HEK293T (cell line): ENCODE measurements at regions not wholly inside any gene's neighbourhood (a gene's known extent, or its start where the extent isn't known, plus 50 kb on each side); places are given as distances from the start of the nearest gene placed in this dataset.
"Not testable (repeated sequence)": the region's sequence is repeated elsewhere in the genome, so short reads cannot be mapped to it uniquely, and the experiment has no call there.

Source experiments
- CTCF ChIA-PET: fragments of 350-600 bp; formaldehyde crosslinking; extraction: SDS; loops from one replicate; lab custom pipeline; 2021; ENCODE audit warnings: antibody characterized with exemption, inconsistent platforms; lab: Yijun Ruan, JAX
- POLR2A ChIA-PET: fragments of 350-600 bp; formaldehyde crosslinking; extraction: SDS; loops from one replicate; lab custom pipeline; 2020; ENCODE audit warnings: antibody characterized with exemption, inconsistent platforms; lab: Yijun Ruan, JAX
- DNase-seq: peaks from one replicate; pipeline ENCODE4 v3.0.0; 2012; ENCODE audit warnings: mixed read lengths; ENCODE audit errors: extremely low spot score
- ARNT ChIP-seq: fragments of 450-650 bp; IDR thresholded peaks from 2 replicates; pipeline ENCODE4 v1.6.1; 2017; ENCODE audit warnings: mild to moderate bottlenecking
- BHLHE40 ChIP-seq: fragments of 450-650 bp; IDR thresholded peaks from 2 replicates; pipeline ENCODE4 v1.6.1; 2016; ENCODE audit warnings: mild to moderate bottlenecking, moderate library complexity, borderline replicate concordance
- CTBP1 ChIP-seq: fragments of 450-650 bp; IDR thresholded peaks from 2 replicates; pipeline ENCODE4 v1.6.1; 2016; ENCODE audit warnings: borderline replicate concordance
- ELF4 ChIP-seq: fragments of 450-650 bp; IDR thresholded peaks from 2 replicates; pipeline ENCODE4 v1.6.1; 2017; ENCODE audit warnings: antibody characterized with exemption
- FOXA1 ChIP-seq: fragments of 450-650 bp; IDR thresholded peaks from 2 replicates; pipeline ENCODE4 v1.6.1; 2016; ENCODE audit warnings: mild to moderate bottlenecking
- FOXK2 ChIP-seq: fragments of 450-650 bp; IDR thresholded peaks from 2 replicates; pipeline ENCODE4 v1.6.1; 2016; ENCODE audit warnings: mild to moderate bottlenecking
- FOXM1 ChIP-seq: fragments of 450-650 bp; IDR thresholded peaks from 2 replicates; pipeline ENCODE4 v1.6.1; 2017; ENCODE audit warnings: mild to moderate bottlenecking, borderline replicate concordance
- HDGF ChIP-seq: fragments of 450-650 bp; IDR thresholded peaks from 2 replicates; pipeline ENCODE4 v1.6.1; 2017; ENCODE audit warnings: antibody characterized with exemption, borderline replicate concordance
- L3MBTL2 ChIP-seq: fragments of 450-650 bp; conservative IDR thresholded peaks from 2 replicates; pipeline ENCODE4 v1.6.1; 2016; ENCODE audit warnings: mild to moderate bottlenecking
- LEF1 ChIP-seq: fragments of 450-650 bp; IDR thresholded peaks from 2 replicates; pipeline ENCODE4 v1.6.1; 2017; ENCODE audit warnings: mild to moderate bottlenecking, borderline replicate concordance
- NFRKB ChIP-seq: fragments of 450-650 bp; IDR thresholded peaks from 2 replicates; pipeline ENCODE4 v1.6.1; 2016; ENCODE audit warnings: mild to moderate bottlenecking, moderate library complexity
- PKNOX1 ChIP-seq: fragments of 450-650 bp; IDR thresholded peaks from 2 replicates; pipeline ENCODE4 v1.6.1; 2016
- SP1 ChIP-seq: fragments of 450-650 bp; IDR thresholded peaks from 2 replicates; pipeline ENCODE4 v1.6.1; 2017
- SUZ12 ChIP-seq: fragments of 450-650 bp; IDR thresholded peaks from 2 replicates; pipeline ENCODE4 v1.6.1; 2016; ENCODE audit warnings: mild to moderate bottlenecking
- TARDBP ChIP-seq: fragments of 450-650 bp; IDR thresholded peaks from 2 replicates; pipeline ENCODE4 v1.6.1; 2016
- ZNF384 ChIP-seq: fragments of 450-650 bp; IDR thresholded peaks from 2 replicates; pipeline ENCODE4 v1.6.1; 2016

- ChIA-PET CTCF (no interaction called here), POLR2A (no interaction called here)
- no peak for TF ChIP-seq TARDBP
- no peak for TF ChIP-seq L3MBTL2
- no peak for TF ChIP-seq ELF4
- no peak for TF ChIP-seq NFRKB
- no peak for TF ChIP-seq FOXM1
- TF ChIP-seq SUZ12: no peak
- no peak for TF ChIP-seq ZNF384
- no peak for TF ChIP-seq PKNOX1
- no peak for TF ChIP-seq CTBP1
- no peak for TF ChIP-seq ARNT
- TF ChIP-seq FOXK2: no peak
- TF ChIP-seq HDGF: no peak
- no peak for TF ChIP-seq LEF1
- TF ChIP-seq SP1: no peak
- TF ChIP-seq FOXA1: no peak
- no peak for TF ChIP-seq BHLHE40
- no peak for DNase-seq
These were observed 76.3 kb downstream of the DKK1 start for GRCh38 chr10:52390388-52390787.

GRCh38 chr10:52391927-52392602 is 78.0 kb downstream of the DKK1 start:
- ChIA-PET CTCF (interaction anchor here (1.0 kb wide), 1 partner anchor 8 kb away, joined by 3 read pairs; no protein-coding TSS in a partner anchor), POLR2A (no interaction called here)
- DNase-seq: no peak
- TF ChIP-seq SUZ12: no peak
- no peak for TF ChIP-seq FOXK2

- POLR2A ChIA-PET: no interaction called here
- no peak for DNase-seq
- no peak for TF ChIP-seq FOXM1
- no peak for TF ChIP-seq FOXA1
- TF ChIP-seq SUZ12: no peak
- no peak for TF ChIP-seq SP1
- no peak for TF ChIP-seq L3MBTL2
- TF ChIP-seq LEF1: no peak
- no peak for TF ChIP-seq ZNF384
- no peak for TF ChIP-seq NFRKB
- TF ChIP-seq CTBP1: no peak
- no peak for TF ChIP-seq BHLHE40
- no peak for TF ChIP-seq TARDBP
- no peak for TF ChIP-seq PKNOX1
- no peak for TF ChIP-seq ARNT
- no peak for TF ChIP-seq HDGF
- no peak for TF ChIP-seq FOXK2
- TF ChIP-seq ELF4: no peak
- CTCF ChIA-PET: no interaction called here
These were observed 80.2 kb downstream of the DKK1 start for GRCh38 chr10:52394246-52394645.

- POLR2A ChIA-PET: no interaction called here
- TF ChIP-seq ARNT (no peak), FOXA1 (no peak), ZNF384 (no peak), ELF4 (no peak)
- no peak for DNase-seq
- CTCF ChIA-PET: interaction anchor here (0.9 kb wide), 1 partner anchor 15 kb away, joined by 3 read pairs; no protein-coding TSS in a partner anchor
These were observed 86.5 kb downstream of the DKK1 start for GRCh38 chr10:52400562-52400961.

- CTCF ChIA-PET: interaction anchor here (1.2 kb wide), 1 partner anchor 96 kb away, joined by 3 read pairs; no protein-coding TSS in a partner anchor
- DNase-seq, POLR2A ChIA-PET: not testable (repeated sequence)
These were observed 89.7 kb downstream of the DKK1 start for GRCh38 chr10:52403801-52404200.

GRCh38 chr10:52409195-52409594 is 95.1 kb downstream of the DKK1 start:
- DNase-seq: no peak
- POLR2A ChIA-PET: no interaction called here
- CTCF ChIA-PET: interaction anchor here (1.2 kb wide), 1 partner anchor 27 kb away, joined by 3 read pairs; no protein-coding TSS in a partner anchor
- no peak for TF ChIP-seq L3MBTL2
- TF ChIP-seq HDGF: no peak
- no peak for TF ChIP-seq ELF4
- no peak for TF ChIP-seq FOXA1
- no peak for TF ChIP-seq ARNT
- no peak for TF ChIP-seq CTBP1
- no peak for TF ChIP-seq PKNOX1
- TF ChIP-seq BHLHE40: no peak
- TF ChIP-seq NFRKB: no peak
- no peak for TF ChIP-seq FOXM1
- TF ChIP-seq SP1: no peak
- no peak for TF ChIP-seq LEF1
- TF ChIP-seq SUZ12: no peak
- no peak for TF ChIP-seq FOXK2
- TF ChIP-seq TARDBP: no peak
- no peak for TF ChIP-seq ZNF384

GRCh38 chr10:52409928-52410327 is 95.8 kb downstream of the DKK1 start:
- no peak for TF ChIP-seq FOXM1
- TF ChIP-seq NFRKB: no peak
- no peak for TF ChIP-seq SUZ12
- no peak for TF ChIP-seq L3MBTL2
- no peak for TF ChIP-seq PKNOX1
- no peak for TF ChIP-seq FOXA1
- no peak for TF ChIP-seq TARDBP
- no peak for TF ChIP-seq LEF1
- POLR2A ChIA-PET: no interaction called here
- DNase-seq: no peak
- CTCF ChIA-PET: no interaction called here
